Adrenal gland (tissue), 9 donors: ENCODE measurements at regions not wholly inside any gene's neighbourhood (a gene's known extent, or its start where the extent isn't known, plus 50 kb on each side); places are given as distances from the start of the nearest gene placed in this dataset.
"Not testable (repeated sequence)": the region's sequence is repeated elsewhere in the genome, so short reads cannot be mapped to it uniquely, and the experiment has no call there.

Experiments used
- DNase-seq, 7 donors: peaks; one replicate each; pipeline ENCODE4 v3.0.0-alpha.2; 2019 to 2020
- H3K27ac ChIP-seq, 5 donors: fragments of 200-600 bp; sonication (generic) in 4 of 5; 1 replicate in 3 of 5; 2 replicates in 2 of 5; pipeline versions ENCODE4 v1.5.1 to v1.8.0; 2016 to 2020; ENCODE audit warnings: mild to moderate bottlenecking in 1 of 5
- H3K27me3 ChIP-seq: fragments of 200-600 bp; 2 replicates; pipeline ENCODE4 v1.8.0; 2021
- H3K36me3 ChIP-seq, 2 donors: fragments of 200-600 bp; replicated peaks in 1 of 2; 1 replicate in 1 of 2; 2 replicates in 1 of 2; pipeline versions ENCODE4 v1.5.1 to v1.8.0; 2018 to 2022
- H3K4me1 ChIP-seq, 2 donors: fragments of 200-600 bp; replicated peaks in 1 of 2; 1 replicate in 1 of 2; 2 replicates in 1 of 2; pipeline versions ENCODE4 v1.5.1 to v1.8.0; 2018 to 2021
- H3K4me3 ChIP-seq, 4 donors: fragments of 200-600 bp; sonication (generic) in 3 of 4; one replicate each; pipeline ENCODE4 v1.5.1; 2016 to 2018
- H3K9me3 ChIP-seq, 3 donors: fragments of 200-600 bp; sonication (generic) in 1 of 3; replicated peaks in 1 of 3; 1 replicate in 2 of 3; 2 replicates in 1 of 3; pipeline versions ENCODE4 v1.5.1 to v1.8.0; 2016 to 2021
- CTCF ChIP-seq, 6 experiments: fragments of 450-650 bp in 4 of 6; fragments of 200-600 bp in 2 of 6; sonication (generic) in 1 of 6; IDR thresholded peaks; 1 replicate in 5 of 6; 2 replicates in 1 of 6; pipeline versions ENCODE4 v1.5.1 to v1.8.0; 2016 to 2021; ENCODE audit warnings: antibody characterized with exemption in 6 of 6, mild to moderate bottlenecking in 2 of 6, moderate library complexity in 1 of 6
- POLR2A ChIP-seq, 2 donors: fragments of 450-650 bp; IDR thresholded peaks; one replicate each; pipeline ENCODE4 v1.6.1; 2017; ENCODE audit warnings: antibody characterized with exemption in 2 of 2, mild to moderate bottlenecking in 2 of 2, moderate library complexity in 1 of 2
- WGBS, 4 donors: extraction: QIAGEN DNeasy Blood & Tissue Kit in 2 of 4; methylation state at CpG; one replicate each; pipeline versions ENCODE4 v1.1.5 to v1.1.7; 2013 to 2017; 5-methylcytosine and 5-hydroxymethylcytosine counted together
- intact Hi-C, 2 donors: fragments of 100-400 bp; cut with DNase I; formaldehyde crosslinking; loops; one replicate each; pipeline versions ENCODE4 v1.14.1 to v1.15.0; 2022 to 2023
- donor health status: healthy with polysubstance abuse.
- donor health status: Bipolar disorder and iron deficiency.
- donor health status: DM: yes; HTN: yes; CAD: no.
- donor health status: DM: no; HTN: no; CAD: no.
- donor health status: DM: no; HTN: no; CAD: no.

GRCh38 chr6:6074190-6074589 lies 67.5 kb upstream of the NRN1 start:
- intact Hi-C loops, result no loop called here
- DNase-seq, result no peak
- H3K27me3 ChIP-seq, result peaks cover 5% of the 10 kb centered on the region
- peaks cover 0 to 6% (median 0%) of the 10 kb centered on the region in 3 donors for H3K9me3 ChIP-seq
- no peak overlapping the region for H3K4me3 ChIP-seq
- H3K4me1 ChIP-seq, result no peaks in the 10 kb centered on the region
- no peaks in the 10 kb centered on the region for H3K36me3 ChIP-seq
- TF ChIP-seq CTCF (IDR thresholded peaks at IDR 0.05) (no peak), POLR2A (IDR thresholded peaks at IDR 0.05) (no peak)
- H3K27ac ChIP-seq, result no peak overlapping the region

- DNase-seq, H3K4me3 ChIP-seq, H3K9me3 ChIP-seq, H3K27me3 ChIP-seq, intact Hi-C loops, H3K4me1 ChIP-seq, H3K36me3 ChIP-seq, H3K27ac ChIP-seq: not testable (repeated sequence)
- WGBS, 4 donors, result 78 to 91% (median 86%) methylated on average over 5 of the region's 5 CpGs
Observed at GRCh38 chr6:6068157-6068556, 61.4 kb upstream of the NRN1 start.

GRCh38 chr6:6058054-6058444 lies 51.3 kb upstream of the NRN1 start:
- WGBS, 4 donors, result 69 to 72% (median 70%) methylated on average over 9 to 25 of the region's 25 CpGs
- intact Hi-C loops, result no loop called here

GRCh38 chr6:6057442-6058053 lies 50.8 kb upstream of the NRN1 start:
- no peaks in the 10 kb centered on the region for H3K9me3 ChIP-seq
- no peak overlapping the region for H3K4me3 ChIP-seq
- no peaks in the 10 kb centered on the region for H3K4me1 ChIP-seq
- TF ChIP-seq CTCF (IDR thresholded peaks at IDR 0.05), result peak; percentile 22 to 55 (median 44)
- TF ChIP-seq POLR2A (IDR thresholded peaks at IDR 0.05), result no peak
- H3K27me3 ChIP-seq, result no peaks in the 10 kb centered on the region
- no peak overlapping the region for H3K27ac ChIP-seq
- WGBS, 4 donors, result 55 to 56% (median 55%) methylated on average over 9 of the region's 9 CpGs
- intact Hi-C loops, result no loop called here
- H3K36me3 ChIP-seq, result no peaks in the 10 kb centered on the region
- no peak for DNase-seq

More at GRCh38 chr6:6058054-6058444, 51.3 kb upstream of the NRN1 start:
- H3K4me1 ChIP-seq, result no peaks in the 10 kb centered on the region
- TF ChIP-seq CTCF (IDR thresholded peaks at IDR 0.05), result no peak
- TF ChIP-seq POLR2A (IDR thresholded peaks at IDR 0.05), result no peak
- no peaks in the 10 kb centered on the region for H3K27me3 ChIP-seq
- H3K4me3 ChIP-seq, result no peak overlapping the region
- H3K36me3 ChIP-seq, result no peaks in the 10 kb centered on the region
- no peak overlapping the region for H3K27ac ChIP-seq
- DNase-seq, result no peak
- no peaks in the 10 kb centered on the region for H3K9me3 ChIP-seq
